ENCODE measurements at regions not wholly inside any gene's neighbourhood (a gene's known extent, or its start where the extent isn't known, plus 50 kb on each side); places are given as distances from the start of the nearest gene placed in this dataset.

- Histone ChIP-seq H3K27ac (no peak overlapping the region), H3K27me3 (no peaks in the 10 kb centered on the region), H3K9me3 (no peaks in the 10 kb centered on the region), H3K4me1 (no peaks in the 10 kb centered on the region), H3K36me3 (no peaks in the 10 kb centered on the region), H3K4me3 (no peak overlapping the region)
- no peak for DNase-seq
- intact Hi-C loops (cut with DNase I), result no loop called here
- no peak for ATAC-seq
- no peak for TF ChIP-seq CTCF (IDR thresholded peaks at IDR 0.05)
Measured at GRCh38 chr1:228871314-228872061, 136.2 kb downstream of the RHOU start.

DNA sequence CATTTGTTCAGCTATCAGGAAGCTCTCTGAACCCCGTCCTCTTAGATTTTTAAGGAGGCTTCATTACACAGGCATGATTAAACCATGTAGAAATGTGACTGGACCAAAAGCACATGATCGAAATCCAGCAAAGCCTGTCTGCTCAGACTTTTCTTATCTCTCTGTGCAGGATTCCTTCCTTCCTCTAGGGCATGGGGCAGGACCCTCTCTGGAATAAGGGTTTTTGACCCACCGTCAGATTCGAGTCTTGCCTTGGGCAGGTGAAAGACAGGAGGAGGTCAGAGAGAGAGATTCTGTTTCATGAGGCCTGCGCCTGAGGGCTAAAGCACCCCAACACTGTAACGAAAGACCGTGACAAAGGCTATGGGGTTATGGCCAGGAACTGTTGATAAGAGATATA, 136.8 kb downstream of the RHOU start:
- H3K9me3 ChIP-seq, result no peaks in the 10 kb centered on the region
- no peaks in the 10 kb centered on the region for H3K4me1 ChIP-seq
- H3K27ac ChIP-seq, result no peak overlapping the region
- TF ChIP-seq CTCF (IDR thresholded peaks at IDR 0.05), result no peak
- intact Hi-C loops (cut with DNase I), result no loop called here
- no peak for ATAC-seq
- no peak for DNase-seq
- no peak overlapping the region for H3K4me3 ChIP-seq
- no peaks in the 10 kb centered on the region for H3K27me3 ChIP-seq
- no peaks in the 10 kb centered on the region for H3K36me3 ChIP-seq

- H3K27ac ChIP-seq, result no peak overlapping the region
- H3K4me1 ChIP-seq, result no peaks in the 10 kb centered on the region
- H3K9me3 ChIP-seq, result no peaks in the 10 kb centered on the region
- H3K27me3 ChIP-seq, result no peaks in the 10 kb centered on the region
- no peak for ATAC-seq
- H3K4me3 ChIP-seq, result no peak overlapping the region
- intact Hi-C loops (cut with DNase I), result no loop called here
- no peaks in the 10 kb centered on the region for H3K36me3 ChIP-seq
- DNase-seq, result no peak
- TF ChIP-seq CTCF (IDR thresholded peaks at IDR 0.05), result no peak
Measured at GRCh38 chr1:228873709-228874108, 138.4 kb downstream of the RHOU start.

- DNase-seq (no peak), ATAC-seq (peak; percentile 39)
- no peaks in the 10 kb centered on the region for H3K27me3 ChIP-seq
- H3K4me3 ChIP-seq, result no peak overlapping the region
- TF ChIP-seq CTCF (IDR thresholded peaks at IDR 0.05), result no peak
- no peaks in the 10 kb centered on the region for H3K4me1 ChIP-seq
- intact Hi-C loops (cut with DNase I), result no loop called here
- no peak overlapping the region for H3K27ac ChIP-seq
- no peaks in the 10 kb centered on the region for H3K36me3 ChIP-seq
- H3K9me3 ChIP-seq, result no peaks in the 10 kb centered on the region
Measured at GRCh38 chr1:228875741-228876140, 140.5 kb downstream of the RHOU start.

- ATAC-seq, result no peak
- H3K4me3 ChIP-seq, result no peak overlapping the region
- H3K36me3 ChIP-seq, result no peaks in the 10 kb centered on the region
- no peaks in the 10 kb centered on the region for H3K27me3 ChIP-seq
- TF ChIP-seq CTCF (IDR thresholded peaks at IDR 0.05), result no peak
- no peaks in the 10 kb centered on the region for H3K9me3 ChIP-seq
- no peak overlapping the region for H3K27ac ChIP-seq
- H3K4me1 ChIP-seq, result no peaks in the 10 kb centered on the region
- no peak for DNase-seq
- intact Hi-C loops (cut with DNase I), result no loop called here
Measured at GRCh38 chr1:228876187-228876586, 140.9 kb downstream of the RHOU start.

DNA sequence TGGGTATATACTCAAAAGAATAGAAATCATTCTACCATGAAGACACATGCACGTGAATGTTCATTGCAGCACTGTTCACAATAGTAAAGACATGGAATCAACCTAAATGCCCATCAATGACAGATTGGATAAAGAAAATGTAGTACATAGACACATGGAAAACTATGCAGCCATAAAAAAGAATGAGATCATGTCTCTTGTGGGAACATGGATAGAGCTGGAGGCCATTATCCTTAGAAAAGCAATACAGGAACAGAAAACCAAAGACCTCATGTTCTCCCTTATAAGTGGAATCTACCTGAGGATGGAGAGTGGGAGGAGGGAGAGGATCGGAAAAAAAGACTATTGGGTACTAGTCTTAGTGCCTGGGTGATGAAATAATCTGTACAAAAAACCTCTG, 143.9 kb downstream of the RHOU start:
- Histone ChIP-seq H3K4me3 (no peak overlapping the region), H3K27ac (no peak overlapping the region), H3K9me3 (no peaks in the 10 kb centered on the region), H3K27me3 (no peaks in the 10 kb centered on the region), H3K36me3 (no peaks in the 10 kb centered on the region), H3K4me1 (no peaks in the 10 kb centered on the region)
- no peak for TF ChIP-seq CTCF (IDR thresholded peaks at IDR 0.05)
- DNase-seq (no peak), ATAC-seq (no peak)
- intact Hi-C loops (cut with DNase I), result no loop called here

Data from upper lobe of right lung (tissue), 1 donor.